ENCODE measurements at regions not wholly inside any gene's neighbourhood (a gene's known extent, or its start where the extent isn't known, plus 50 kb on each side); places are given as distances from the start of the nearest gene placed in this dataset.

DNA sequence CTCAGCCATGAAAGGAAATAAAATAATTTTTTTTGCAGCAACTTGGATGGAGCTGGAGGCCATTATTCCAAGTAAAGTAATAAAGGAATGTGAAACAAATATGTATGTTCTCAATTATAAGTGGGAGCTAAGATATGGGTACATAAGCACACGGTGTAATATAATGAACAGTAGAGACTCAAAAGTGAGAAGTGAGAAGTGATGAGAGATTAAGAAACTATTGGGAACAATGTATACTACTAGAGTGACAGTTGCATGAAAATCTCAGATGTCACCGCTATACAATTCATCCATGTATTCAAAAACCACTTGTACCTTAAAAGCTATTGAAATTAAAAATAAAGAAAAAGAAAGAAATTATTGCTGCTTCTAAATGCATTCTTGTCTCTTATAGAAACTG, 182.9 kb upstream of the TACR3 start:
- Histone ChIP-seq H3K4me3 (ENCODE audit: severe bottlenecking) (no peak overlapping the region), H3K36me3 (ENCODE audit: low read depth) (no peaks in the 10 kb centered on the region), H3K27ac (ENCODE audit: poor library complexity, severe bottlenecking) (no peak overlapping the region), H3K9me3 (ENCODE audit: severe bottlenecking) (no peaks in the 10 kb centered on the region), H3K4me1 (ENCODE audit: insufficient read depth, poor library complexity, severe bottlenecking) (no peaks in the 10 kb centered on the region), H3K27me3 (ENCODE audit: insufficient read depth, poor library complexity, severe bottlenecking) (no peaks in the 10 kb centered on the region)
- TF ChIP-seq, protein P1, sequence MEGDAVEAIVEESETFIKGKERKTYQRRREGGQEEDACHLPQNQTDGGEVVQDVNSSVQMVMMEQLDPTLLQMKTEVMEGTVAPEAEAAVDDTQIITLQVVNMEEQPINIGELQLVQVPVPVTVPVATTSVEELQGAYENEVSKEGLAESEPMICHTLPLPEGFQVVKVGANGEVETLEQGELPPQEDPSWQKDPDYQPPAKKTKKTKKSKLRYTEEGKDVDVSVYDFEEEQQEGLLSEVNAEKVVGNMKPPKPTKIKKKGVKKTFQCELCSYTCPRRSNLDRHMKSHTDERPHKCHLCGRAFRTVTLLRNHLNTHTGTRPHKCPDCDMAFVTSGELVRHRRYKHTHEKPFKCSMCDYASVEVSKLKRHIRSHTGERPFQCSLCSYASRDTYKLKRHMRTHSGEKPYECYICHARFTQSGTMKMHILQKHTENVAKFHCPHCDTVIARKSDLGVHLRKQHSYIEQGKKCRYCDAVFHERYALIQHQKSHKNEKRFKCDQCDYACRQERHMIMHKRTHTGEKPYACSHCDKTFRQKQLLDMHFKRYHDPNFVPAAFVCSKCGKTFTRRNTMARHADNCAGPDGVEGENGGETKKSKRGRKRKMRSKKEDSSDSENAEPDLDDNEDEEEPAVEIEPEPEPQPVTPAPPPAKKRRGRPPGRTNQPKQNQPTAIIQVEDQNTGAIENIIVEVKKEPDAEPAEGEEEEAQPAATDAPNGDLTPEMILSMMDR (IDR thresholded peaks at IDR 0.05; ENCODE audit: poor library complexity, severe bottlenecking): no peak
- ATAC-seq (ENCODE audit: low read depth) (no peak), DNase-seq (ENCODE audit: low spot score) (no peak)

DNA sequence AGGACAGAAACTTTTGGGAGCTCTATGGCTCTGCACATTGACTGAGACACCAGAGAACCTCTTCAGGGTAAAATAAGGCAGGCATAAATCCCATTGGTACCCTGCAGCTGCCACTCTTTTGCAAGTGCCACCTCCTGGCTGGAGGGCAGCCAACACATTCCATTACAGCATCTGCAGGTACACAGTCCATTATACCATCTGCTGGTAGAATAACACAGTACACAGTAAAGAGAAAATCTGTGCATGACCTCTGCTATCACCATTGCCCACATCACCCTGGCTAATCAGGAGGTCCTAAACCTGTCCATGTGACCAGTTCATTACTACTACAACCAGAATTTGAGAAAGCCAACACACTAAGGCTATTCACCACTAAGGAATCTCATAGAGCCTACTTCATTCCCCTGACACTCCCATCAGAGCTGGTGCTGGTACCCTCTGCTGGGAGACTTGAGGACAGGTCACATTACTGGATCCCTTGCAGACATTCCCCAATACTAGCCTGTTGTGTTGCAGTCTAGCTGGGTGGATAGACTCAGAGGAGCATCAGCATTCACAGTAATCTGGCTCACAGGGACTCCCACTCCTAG, 176.2 kb upstream of the TACR3 start:
- Histone ChIP-seq H3K36me3 (ENCODE audit: low read depth) (no peaks in the 10 kb centered on the region), H3K4me1 (ENCODE audit: insufficient read depth, poor library complexity, severe bottlenecking) (no peaks in the 10 kb centered on the region), H3K4me3 (ENCODE audit: severe bottlenecking) (no peak overlapping the region), H3K27me3 (ENCODE audit: insufficient read depth, poor library complexity, severe bottlenecking) (no peaks in the 10 kb centered on the region), H3K9me3 (ENCODE audit: severe bottlenecking) (no peaks in the 10 kb centered on the region), H3K27ac (ENCODE audit: poor library complexity, severe bottlenecking) (no peak overlapping the region)
- TF ChIP-seq, protein P1 (IDR thresholded peaks at IDR 0.05; ENCODE audit: poor library complexity, severe bottlenecking): no peak
- ATAC-seq (ENCODE audit: low read depth): no peak
- DNase-seq (ENCODE audit: low spot score): no peak

DNA sequence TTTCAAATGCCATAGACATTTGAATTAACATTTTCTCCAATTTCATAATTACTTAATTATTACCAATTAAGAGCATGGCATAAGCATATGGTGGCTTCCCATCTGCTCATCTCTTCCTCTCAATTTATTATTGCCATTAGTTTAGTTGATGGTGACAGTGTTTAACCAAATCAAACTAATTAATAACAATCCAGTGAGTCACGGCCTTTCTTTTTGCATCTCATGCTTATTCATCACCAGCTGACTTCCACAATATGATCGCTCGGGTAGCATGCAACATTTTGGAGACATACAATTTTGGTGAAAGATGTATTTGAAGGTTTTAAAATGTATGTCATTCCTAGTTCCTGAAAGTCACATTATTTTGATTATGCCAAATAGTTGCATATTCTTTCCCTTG, 172.8 kb upstream of the TACR3 start:
- Histone ChIP-seq H3K27ac (ENCODE audit: poor library complexity, severe bottlenecking) (no peak overlapping the region), H3K9me3 (ENCODE audit: severe bottlenecking) (no peaks in the 10 kb centered on the region), H3K36me3 (ENCODE audit: low read depth) (no peaks in the 10 kb centered on the region), H3K4me1 (ENCODE audit: insufficient read depth, poor library complexity, severe bottlenecking) (no peaks in the 10 kb centered on the region), H3K27me3 (ENCODE audit: insufficient read depth, poor library complexity, severe bottlenecking) (no peaks in the 10 kb centered on the region), H3K4me3 (ENCODE audit: severe bottlenecking) (no peak overlapping the region)
- TF ChIP-seq, protein P1 (IDR thresholded peaks at IDR 0.05; ENCODE audit: poor library complexity, severe bottlenecking): no peak
- ATAC-seq (ENCODE audit: low read depth) (no peak), DNase-seq (ENCODE audit: low spot score) (no peak)

DNA sequence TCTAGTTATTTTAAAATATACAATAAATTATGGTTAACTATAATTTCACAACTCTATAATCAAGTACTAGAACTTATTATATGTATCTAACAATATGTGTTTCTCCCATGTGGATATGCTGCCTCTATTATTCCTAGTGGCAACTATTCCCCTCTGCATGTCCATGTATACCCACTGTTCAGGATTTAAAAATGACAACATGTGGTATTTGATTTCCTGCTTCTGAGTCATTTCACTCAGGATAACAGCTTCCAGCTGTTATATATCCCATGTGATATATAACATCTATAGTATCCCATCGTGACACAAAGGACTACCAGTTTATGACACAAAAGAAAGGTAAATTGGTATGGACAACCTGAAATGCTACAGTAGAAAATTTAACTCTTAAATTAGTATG, 167.4 kb upstream of the TACR3 start:
- no peak overlapping the region for H3K4me3 ChIP-seq (ENCODE audit: severe bottlenecking)
- H3K4me1 ChIP-seq (ENCODE audit: insufficient read depth, poor library complexity, severe bottlenecking): no peaks in the 10 kb centered on the region
- H3K9me3 ChIP-seq (ENCODE audit: severe bottlenecking): no peaks in the 10 kb centered on the region
- H3K27me3 ChIP-seq (ENCODE audit: insufficient read depth, poor library complexity, severe bottlenecking): no peaks in the 10 kb centered on the region
- no peaks in the 10 kb centered on the region for H3K36me3 ChIP-seq (ENCODE audit: low read depth)
- no peak overlapping the region for H3K27ac ChIP-seq (ENCODE audit: poor library complexity, severe bottlenecking)
- TF ChIP-seq, protein P1 (IDR thresholded peaks at IDR 0.05; ENCODE audit: poor library complexity, severe bottlenecking): no peak
- no peak for ATAC-seq (ENCODE audit: low read depth)
- DNase-seq (ENCODE audit: low spot score): no peak

DNA sequence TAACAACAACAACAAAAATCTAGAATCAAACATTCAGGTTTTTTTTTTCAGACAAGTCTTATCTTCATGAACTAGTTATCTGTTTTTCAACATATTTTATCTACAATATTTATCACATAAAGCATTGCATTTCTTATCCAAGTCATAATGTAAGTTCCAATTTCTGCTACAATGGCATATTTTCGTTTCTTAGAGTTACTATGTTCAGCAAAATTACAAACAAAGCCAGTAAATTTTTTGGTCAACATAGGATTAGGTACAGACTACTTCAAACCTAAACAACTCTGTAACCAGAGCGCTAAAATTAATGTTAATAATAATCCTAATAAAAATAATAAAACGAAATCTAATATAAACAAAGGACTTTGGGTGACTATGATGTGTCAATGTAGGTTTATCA, 165.4 kb upstream of the TACR3 start:
- H3K27me3 ChIP-seq (ENCODE audit: insufficient read depth, poor library complexity, severe bottlenecking): no peaks in the 10 kb centered on the region
- no peak overlapping the region for H3K4me3 ChIP-seq (ENCODE audit: severe bottlenecking)
- no peaks in the 10 kb centered on the region for H3K36me3 ChIP-seq (ENCODE audit: low read depth)
- DNase-seq (ENCODE audit: low spot score) (no peak), ATAC-seq (ENCODE audit: low read depth) (no peak)
- no peaks in the 10 kb centered on the region for H3K9me3 ChIP-seq (ENCODE audit: severe bottlenecking)
- H3K27ac ChIP-seq (ENCODE audit: poor library complexity, severe bottlenecking): no peak overlapping the region
- TF ChIP-seq, protein P1 (IDR thresholded peaks at IDR 0.05; ENCODE audit: poor library complexity, severe bottlenecking): no peak
- no peaks in the 10 kb centered on the region for H3K4me1 ChIP-seq (ENCODE audit: insufficient read depth, poor library complexity, severe bottlenecking)
